ENCODE measurements at regions not wholly inside any gene's neighbourhood (a gene's known extent, or its start where the extent isn't known, plus 50 kb on each side); places are given as distances from the start of the nearest gene placed in this dataset.

GRCh38 chr7:85711894-85712293 is 525.0 kb upstream of the SEMA3D start:
- TF ChIP-seq CTCF (IDR thresholded peaks at IDR 0.05; ENCODE audit: borderline replicate concordance, extremely low read depth, low read length, poor library complexity, severe bottlenecking) (no peak), EZH2 (IDR thresholded peaks at IDR 0.05; ENCODE audit: borderline replicate concordance, low read depth, low read length, severe bottlenecking) (no peak)
